ENCODE measurements at regions not wholly inside any gene's neighbourhood (a gene's known extent, or its start where the extent isn't known, plus 50 kb on each side); places are given as distances from the start of the nearest gene placed in this dataset.

DNA sequence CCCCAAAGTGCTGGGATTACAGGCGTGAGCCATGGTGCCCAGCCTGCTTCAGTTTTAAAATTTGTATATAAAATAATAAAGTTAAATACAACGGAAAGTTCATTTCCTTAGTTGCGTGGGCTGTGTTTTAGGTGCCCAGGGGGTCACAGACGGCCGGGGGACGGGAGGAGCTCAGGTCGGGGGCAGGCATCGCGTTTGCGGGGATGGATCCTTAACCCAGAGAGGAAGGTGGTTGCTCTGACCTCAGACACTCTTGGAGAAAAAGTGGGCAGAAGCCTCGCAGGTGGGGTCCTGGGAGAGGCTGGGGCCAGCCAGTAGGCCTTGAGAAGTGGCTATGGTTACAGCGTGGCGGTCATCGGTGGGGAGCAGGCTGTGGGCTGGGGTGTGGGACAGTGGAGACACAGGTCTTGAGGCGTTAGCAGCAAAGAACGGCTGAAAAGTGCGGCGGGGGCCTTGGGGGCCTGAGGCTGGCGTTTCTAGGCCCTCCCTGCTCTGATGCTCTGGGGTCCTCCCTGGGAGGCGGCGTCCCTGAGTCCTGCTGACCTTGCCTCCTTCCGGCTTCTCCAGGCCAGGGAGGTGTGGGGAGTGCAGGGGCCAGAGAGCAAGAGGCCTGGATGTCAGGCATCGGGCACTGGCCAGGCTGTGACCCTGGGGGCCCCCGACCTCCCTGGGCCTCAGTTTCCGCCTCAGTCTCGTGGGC, 54.4 kb downstream of the UNCX start:
- Histone ChIP-seq H3K27ac (no peak overlapping the region), H3K36me3 (no peaks in the 10 kb centered on the region), H3K4me1 (peaks cover 9 to 18% (median 12%) of the 10 kb centered on the region in 4 donors), H3K27me3 (peaks cover 0 to 11% (median 2%) of the 10 kb centered on the region in 4 donors), H3K9me3 (no peaks in the 10 kb centered on the region), H3K4me3 (no peak overlapping the region)
- TF ChIP-seq POLR2AphosphoS5 (IDR thresholded peaks at IDR 0.05) = no peak
- TF ChIP-seq EP300 (IDR thresholded peaks at IDR 0.05) = no peak
- no peak for TF ChIP-seq CTCF (IDR thresholded peaks at IDR 0.05)
- TF ChIP-seq POLR2A (IDR thresholded peaks at IDR 0.05) = no peak
- ATAC-seq (ENCODE audit: low FRiP score in 2 of 2) (no peak), DNase-seq (peak in 1 of 2 donors; percentile 71)
- 87 to 88% methylated on average over 22 to 26 of the region's 26 CpGs for whole genome bisulfite sequencing, 2 donors

GRCh38 chr7:1287752-1288201, 55.1 kb downstream of the UNCX start:
- H3K27me3 ChIP-seq = peaks cover 0 to 15% (median 2%) of the 10 kb centered on the region in 4 donors

DNA sequence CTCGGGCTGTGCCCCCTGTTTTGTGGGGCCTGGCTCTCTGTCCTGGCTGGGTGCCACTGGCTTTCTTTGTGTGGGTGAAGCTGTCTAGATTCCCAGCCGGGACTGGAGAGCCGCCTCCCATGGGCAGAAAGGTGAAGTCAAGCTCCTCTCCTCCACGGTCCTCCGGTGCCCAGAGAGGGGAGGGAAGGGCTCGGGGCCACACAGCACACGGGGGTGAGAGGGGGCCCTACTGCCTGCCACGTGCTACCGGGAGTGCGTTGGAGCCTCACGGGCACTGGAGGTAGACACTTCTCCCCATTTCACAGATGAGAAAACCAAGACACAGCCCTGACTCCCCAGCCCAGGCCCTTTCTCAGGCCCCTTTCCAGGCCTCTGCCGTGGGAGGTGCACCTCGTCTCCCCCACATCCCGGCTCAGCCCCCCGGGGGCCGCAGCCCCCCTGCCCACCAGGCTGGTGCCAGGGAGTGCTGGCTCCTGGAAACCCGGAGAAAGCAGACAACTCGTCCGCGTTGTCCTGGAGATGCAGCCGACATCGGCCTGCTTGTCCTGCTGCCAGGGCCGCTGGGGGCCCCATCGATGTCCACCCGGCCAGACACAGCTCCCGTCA, 55.8 kb downstream of the UNCX start:
- peak in 1 of 2 donors; percentile 65 for DNase-seq
- no peaks in the 10 kb centered on the region for H3K36me3 ChIP-seq
- no peak overlapping the region for H3K4me3 ChIP-seq
- TF ChIP-seq POLR2A (IDR thresholded peaks at IDR 0.05) (no peak), CTCF (IDR thresholded peaks at IDR 0.05) (no peak), POLR2AphosphoS5 (IDR thresholded peaks at IDR 0.05) (no peak), EP300 (IDR thresholded peaks at IDR 0.05) (no peak)
- WGBS, 2 donors = 84 to 85% methylated on average over 16 to 24 of the region's 26 CpGs
- H3K27me3 ChIP-seq = peaks cover 0 to 15% (median 2%) of the 10 kb centered on the region in 4 donors
- no peaks in the 10 kb centered on the region for H3K9me3 ChIP-seq
- peaks cover 9 to 18% (median 12%) of the 10 kb centered on the region in 4 donors for H3K4me1 ChIP-seq
- no peak overlapping the region for H3K27ac ChIP-seq
- ATAC-seq (ENCODE audit: low FRiP score in 2 of 2) = no peak

More at GRCh38 chr7:1287752-1288201, 55.1 kb downstream of the UNCX start:
- DNase-seq (peak in 1 of 2 donors; percentile 76), ATAC-seq (ENCODE audit: low FRiP score in 2 of 2) (no peak)
- Histone ChIP-seq H3K4me3 (no peak overlapping the region), H3K4me1 (peaks cover 9 to 18% (median 12%) of the 10 kb centered on the region in 4 donors), H3K9me3 (no peaks in the 10 kb centered on the region), H3K36me3 (no peaks in the 10 kb centered on the region), H3K27ac (no peak overlapping the region)
- TF ChIP-seq CTCF (IDR thresholded peaks at IDR 0.05) = no peak
- TF ChIP-seq POLR2AphosphoS5 (IDR thresholded peaks at IDR 0.05) = no peak
- 90% methylated on average over 15 of the region's 19 CpGs; no CpG with 5 or more reads in 1 of the 2 donors for WGBS, 2 donors

- WGBS, 2 donors = 55 to 78% methylated on average over 19 to 21 of the region's 32 CpGs
- H3K36me3 ChIP-seq = no peaks in the 10 kb centered on the region
- no peak overlapping the region for H3K27ac ChIP-seq
- TF ChIP-seq CTCF (IDR thresholded peaks at IDR 0.05) = no peak
- no peak for TF ChIP-seq EP300 (IDR thresholded peaks at IDR 0.05)
- TF ChIP-seq POLR2AphosphoS5 (IDR thresholded peaks at IDR 0.05) = no peak
- TF ChIP-seq POLR2A (IDR thresholded peaks at IDR 0.05) = no peak
- peaks cover 9 to 18% (median 12%) of the 10 kb centered on the region in 4 donors for H3K4me1 ChIP-seq
- peak in 1 of 2 donors; percentile 71 for DNase-seq
- no peak for ATAC-seq (ENCODE audit: low FRiP score in 2 of 2)
- no peaks in the 10 kb centered on the region for H3K9me3 ChIP-seq
- H3K4me3 ChIP-seq = no peak overlapping the region
- H3K27me3 ChIP-seq = peaks cover 0 to 15% (median 2%) of the 10 kb centered on the region in 4 donors
These were observed 56.4 kb downstream of the UNCX start for GRCh38 chr7:1288996-1289551.
